ENCODE measurements at regions not wholly inside any gene's neighbourhood (a gene's known extent, or its start where the extent isn't known, plus 50 kb on each side); places are given as distances from the start of the nearest gene placed in this dataset.

DNA sequence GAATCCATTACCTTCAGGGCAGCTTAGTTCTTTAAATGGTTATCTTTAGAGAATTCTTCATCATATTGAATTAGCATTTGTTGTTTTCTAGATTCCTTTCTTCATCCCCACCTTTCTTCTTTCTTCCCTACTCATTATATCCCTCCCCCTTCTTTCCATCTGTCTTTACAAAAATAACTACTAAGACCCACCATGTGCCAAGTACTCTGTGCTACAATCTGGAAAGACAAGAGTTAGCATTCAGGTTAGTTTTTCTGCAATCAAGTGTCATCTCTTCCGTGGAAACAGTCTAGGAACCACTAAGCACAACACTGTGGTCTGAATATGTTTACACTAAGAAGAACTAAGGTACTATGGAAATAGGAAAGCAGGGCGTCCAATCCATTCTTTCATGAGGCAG, 897.4 kb upstream of the TENM4 start:
- TF ChIP-seq ZNF274 (IDR thresholded peaks at IDR 0.05; ENCODE audit: low read depth, low read length) (no peak), SUZ12 (IDR thresholded peaks at IDR 0.05; ENCODE audit: extremely low read depth, insufficient read depth, insufficient read length) (no peak), YY1 (IDR thresholded peaks at IDR 0.05; ENCODE audit: insufficient read depth, insufficient read length) (no peak)

DNA sequence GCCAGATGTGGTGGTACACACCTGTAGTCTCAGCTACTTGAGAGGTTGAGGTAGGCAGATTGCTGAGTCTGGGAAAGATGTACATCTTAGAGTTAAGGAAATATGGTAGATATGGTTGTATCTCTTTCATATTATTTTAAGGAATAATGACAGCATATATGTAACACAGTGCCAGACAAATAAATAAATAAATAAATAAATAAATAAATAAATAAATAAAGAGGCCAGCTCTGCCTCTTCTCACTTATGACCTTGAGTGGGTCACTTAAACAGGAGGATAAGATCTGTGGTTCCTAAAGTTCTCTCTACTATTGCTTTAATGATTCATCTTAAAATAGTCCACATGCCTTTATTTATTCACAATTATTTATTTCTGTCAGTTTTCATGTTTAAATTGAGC, 890.9 kb upstream of the TENM4 start:
- no peaks in the 10 kb centered on the region for H3K4me1 ChIP-seq (ENCODE audit: insufficient read depth, insufficient read length)
- DNase-seq (ENCODE audit: low read depth, low spot score) = no peak
- TF ChIP-seq YY1 (IDR thresholded peaks at IDR 0.05; ENCODE audit: insufficient read depth, insufficient read length) (no peak), ZNF274 (IDR thresholded peaks at IDR 0.05; ENCODE audit: low read depth, low read length) (no peak)
- H3K4me3 ChIP-seq (ENCODE audit: insufficient read length, low read depth) = no peak overlapping the region
- H3K9ac ChIP-seq (ENCODE audit: insufficient read length, low read depth) = no peak overlapping the region
- H3K27me3 ChIP-seq (ENCODE audit: insufficient read depth, insufficient read length) = no peaks in the 10 kb centered on the region
- no peaks in the 10 kb centered on the region for H3K36me3 ChIP-seq (ENCODE audit: insufficient read depth, insufficient read length, low read length)
- no peaks in the 10 kb centered on the region for H3K9me3 ChIP-seq (ENCODE audit: insufficient read depth, low read length)

More for the DNA sequence above, 897.4 kb upstream of the TENM4 start:
- Histone ChIP-seq H3K36me3 (ENCODE audit: insufficient read depth, insufficient read length, low read length) (no peaks in the 10 kb centered on the region), H3K9me3 (ENCODE audit: insufficient read depth, low read length) (no peaks in the 10 kb centered on the region), H3K9ac (ENCODE audit: insufficient read length, low read depth) (no peak overlapping the region), H3K4me1 (ENCODE audit: insufficient read depth, insufficient read length) (no peaks in the 10 kb centered on the region), H3K27me3 (ENCODE audit: insufficient read depth, insufficient read length) (no peaks in the 10 kb centered on the region), H3K4me3 (ENCODE audit: insufficient read length, low read depth) (no peak overlapping the region)
- DNase-seq (ENCODE audit: low read depth, low spot score) = no peak

- H3K9ac ChIP-seq (ENCODE audit: insufficient read length, low read depth) = no peak overlapping the region
- DNase-seq (ENCODE audit: low read depth, low spot score) = no peak
- TF ChIP-seq SUZ12 (IDR thresholded peaks at IDR 0.05; ENCODE audit: extremely low read depth, insufficient read depth, insufficient read length) (no peak), YY1 (IDR thresholded peaks at IDR 0.05; ENCODE audit: insufficient read depth, insufficient read length) (no peak), ZNF274 (IDR thresholded peaks at IDR 0.05; ENCODE audit: low read depth, low read length) (no peak)
- H3K4me1 ChIP-seq (ENCODE audit: insufficient read depth, insufficient read length) = no peaks in the 10 kb centered on the region
- H3K36me3 ChIP-seq (ENCODE audit: insufficient read depth, insufficient read length, low read length) = no peaks in the 10 kb centered on the region
- no peak overlapping the region for H3K4me3 ChIP-seq (ENCODE audit: insufficient read length, low read depth)
- H3K27me3 ChIP-seq (ENCODE audit: insufficient read depth, insufficient read length) = no peaks in the 10 kb centered on the region
- no peaks in the 10 kb centered on the region for H3K9me3 ChIP-seq (ENCODE audit: insufficient read depth, low read length)
Measured at GRCh38 chr11:80330264-80330663, 889.4 kb upstream of the TENM4 start.

DNA sequence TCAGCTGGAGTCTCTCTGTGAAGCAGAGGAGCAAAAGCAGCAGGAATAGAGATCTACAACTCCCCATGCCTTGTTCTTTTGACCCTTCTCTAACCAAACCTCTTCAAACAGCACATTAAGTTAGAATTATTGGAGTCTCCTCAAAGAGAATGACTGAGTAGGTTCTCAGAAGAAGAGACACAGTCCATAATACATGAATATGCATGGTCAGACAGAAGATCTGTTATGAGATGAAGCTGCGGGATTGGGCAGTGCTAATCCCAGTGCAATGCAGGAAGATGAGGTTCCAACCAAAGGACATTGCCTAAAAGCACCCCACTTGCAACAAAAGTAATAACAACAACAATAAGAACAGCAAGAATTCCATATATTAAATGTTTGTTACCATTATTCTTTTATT, 887.9 kb upstream of the TENM4 start:
- H3K27me3 ChIP-seq (ENCODE audit: insufficient read depth, insufficient read length) = no peaks in the 10 kb centered on the region
- no peaks in the 10 kb centered on the region for H3K9me3 ChIP-seq (ENCODE audit: insufficient read depth, low read length)
- no peaks in the 10 kb centered on the region for H3K36me3 ChIP-seq (ENCODE audit: insufficient read depth, insufficient read length, low read length)
- no peak for TF ChIP-seq ZNF274 (IDR thresholded peaks at IDR 0.05; ENCODE audit: low read depth, low read length)
- TF ChIP-seq SUZ12 (IDR thresholded peaks at IDR 0.05; ENCODE audit: extremely low read depth, insufficient read depth, insufficient read length) = no peak
- TF ChIP-seq YY1 (IDR thresholded peaks at IDR 0.05; ENCODE audit: insufficient read depth, insufficient read length) = no peak
- no peaks in the 10 kb centered on the region for H3K4me1 ChIP-seq (ENCODE audit: insufficient read depth, insufficient read length)
- H3K4me3 ChIP-seq (ENCODE audit: insufficient read length, low read depth) = no peak overlapping the region
- no peak for DNase-seq (ENCODE audit: low read depth, low spot score)
- no peak overlapping the region for H3K9ac ChIP-seq (ENCODE audit: insufficient read length, low read depth)

DNA sequence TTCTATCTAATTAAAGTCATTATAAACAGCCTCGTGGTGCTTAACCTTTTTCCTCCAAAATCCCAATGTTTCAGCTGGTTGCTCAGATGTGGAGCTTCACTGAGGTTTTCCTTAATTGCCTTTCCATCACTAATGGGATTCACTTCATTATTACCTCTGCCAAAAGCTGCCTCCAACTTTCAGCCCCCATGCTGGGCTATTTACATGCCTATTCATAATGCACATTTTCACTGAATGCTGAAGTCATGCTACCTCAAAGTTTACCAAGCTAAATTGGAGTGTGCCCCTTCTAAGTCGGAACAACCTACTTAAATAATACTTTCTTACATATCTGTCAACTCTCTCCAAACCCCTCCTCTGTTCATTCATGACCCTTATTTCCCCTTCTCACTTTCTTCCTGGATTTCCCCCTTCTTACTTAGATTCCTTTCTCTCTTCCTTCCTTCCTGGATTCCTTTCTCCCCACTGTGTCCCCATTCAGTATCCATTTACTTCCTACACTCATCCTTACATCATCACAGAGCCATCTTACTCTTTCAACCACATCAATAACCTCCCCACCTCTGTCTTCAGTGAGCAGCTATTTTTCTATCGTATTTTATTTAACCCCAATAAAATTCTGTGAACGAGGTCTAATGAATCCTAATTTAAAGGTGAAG, 887.3 kb upstream of the TENM4 start:
- Histone ChIP-seq H3K9ac (ENCODE audit: insufficient read length, low read depth) (no peak overlapping the region), H3K27me3 (ENCODE audit: insufficient read depth, insufficient read length) (no peaks in the 10 kb centered on the region), H3K4me3 (ENCODE audit: insufficient read length, low read depth) (no peak overlapping the region), H3K36me3 (ENCODE audit: insufficient read depth, insufficient read length, low read length) (no peaks in the 10 kb centered on the region), H3K9me3 (ENCODE audit: insufficient read depth, low read length) (no peaks in the 10 kb centered on the region), H3K4me1 (ENCODE audit: insufficient read depth, insufficient read length) (no peaks in the 10 kb centered on the region)
- no peak for TF ChIP-seq SUZ12 (IDR thresholded peaks at IDR 0.05; ENCODE audit: extremely low read depth, insufficient read depth, insufficient read length)
- no peak for TF ChIP-seq ZNF274 (IDR thresholded peaks at IDR 0.05; ENCODE audit: low read depth, low read length)
- no peak for TF ChIP-seq YY1 (IDR thresholded peaks at IDR 0.05; ENCODE audit: insufficient read depth, insufficient read length)
- DNase-seq (ENCODE audit: low read depth, low spot score) = no peak

- H3K4me1 ChIP-seq (ENCODE audit: insufficient read depth, insufficient read length) = no peaks in the 10 kb centered on the region
- no peaks in the 10 kb centered on the region for H3K36me3 ChIP-seq (ENCODE audit: insufficient read depth, insufficient read length, low read length)
- H3K4me3 ChIP-seq (ENCODE audit: insufficient read length, low read depth) = no peak overlapping the region
- TF ChIP-seq YY1 (IDR thresholded peaks at IDR 0.05; ENCODE audit: insufficient read depth, insufficient read length) (no peak), ZNF274 (IDR thresholded peaks at IDR 0.05; ENCODE audit: low read depth, low read length) (no peak), SUZ12 (IDR thresholded peaks at IDR 0.05; ENCODE audit: extremely low read depth, insufficient read depth, insufficient read length) (no peak)
- H3K9ac ChIP-seq (ENCODE audit: insufficient read length, low read depth) = no peak overlapping the region
- DNase-seq (ENCODE audit: low read depth, low spot score) = no peak
- H3K27me3 ChIP-seq (ENCODE audit: insufficient read depth, insufficient read length) = no peaks in the 10 kb centered on the region
- no peaks in the 10 kb centered on the region for H3K9me3 ChIP-seq (ENCODE audit: insufficient read depth, low read length)
Measured at GRCh38 chr11:80321786-80322185, 881.0 kb upstream of the TENM4 start.

- no peaks in the 10 kb centered on the region for H3K36me3 ChIP-seq (ENCODE audit: insufficient read depth, insufficient read length, low read length)
- TF ChIP-seq YY1 (IDR thresholded peaks at IDR 0.05; ENCODE audit: insufficient read depth, insufficient read length) (no peak), ZNF274 (IDR thresholded peaks at IDR 0.05; ENCODE audit: low read depth, low read length) (no peak), SUZ12 (IDR thresholded peaks at IDR 0.05; ENCODE audit: extremely low read depth, insufficient read depth, insufficient read length) (no peak)
- DNase-seq (ENCODE audit: low read depth, low spot score) = no peak
- no peak overlapping the region for H3K9ac ChIP-seq (ENCODE audit: insufficient read length, low read depth)
- no peaks in the 10 kb centered on the region for H3K9me3 ChIP-seq (ENCODE audit: insufficient read depth, low read length)
- H3K4me1 ChIP-seq (ENCODE audit: insufficient read depth, insufficient read length) = no peaks in the 10 kb centered on the region
- no peaks in the 10 kb centered on the region for H3K27me3 ChIP-seq (ENCODE audit: insufficient read depth, insufficient read length)
- no peak overlapping the region for H3K4me3 ChIP-seq (ENCODE audit: insufficient read length, low read depth)
Measured at GRCh38 chr11:80320765-80321164, 879.9 kb upstream of the TENM4 start.
